NCI-H82 treated with DMSO at 0.1 percent for 48 hours (cell line): ENCODE measurements at regions not wholly inside any gene's neighbourhood (a gene's known extent, or its start where the extent isn't known, plus 50 kb on each side); places are given as distances from the start of the nearest gene placed in this dataset.
A peak's percentile ranks its signal among the peaks of the same experiment; 100 is the strongest.

Source experiments
- DNase-seq: peaks from one replicate; lab custom pipeline; 2025; ENCODE audit not compliant: unreplicated experiment; lab: John Stamatoyannopoulos, UW

DNA sequence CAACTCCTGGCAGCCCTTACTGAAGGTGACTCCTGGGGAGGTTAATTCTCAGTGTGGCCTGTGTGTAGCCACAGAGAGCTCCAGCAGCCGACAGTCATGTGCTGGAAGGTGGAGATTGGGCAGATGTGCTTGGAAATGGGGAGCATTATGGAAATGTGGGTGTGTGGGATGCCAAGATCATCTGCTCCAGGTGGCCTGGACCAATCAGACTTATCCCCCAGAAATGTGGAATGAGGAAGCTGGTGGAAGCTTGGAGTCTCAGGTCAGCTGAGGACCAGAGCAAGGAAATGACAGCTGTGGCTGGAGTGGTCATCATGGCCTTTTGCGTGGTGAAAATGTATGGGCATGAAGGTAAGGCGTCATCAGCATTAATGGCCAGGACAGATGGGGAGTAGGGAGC lies 234.0 kb downstream of the MIAT start:
- DNase-seq = no peak

DNA sequence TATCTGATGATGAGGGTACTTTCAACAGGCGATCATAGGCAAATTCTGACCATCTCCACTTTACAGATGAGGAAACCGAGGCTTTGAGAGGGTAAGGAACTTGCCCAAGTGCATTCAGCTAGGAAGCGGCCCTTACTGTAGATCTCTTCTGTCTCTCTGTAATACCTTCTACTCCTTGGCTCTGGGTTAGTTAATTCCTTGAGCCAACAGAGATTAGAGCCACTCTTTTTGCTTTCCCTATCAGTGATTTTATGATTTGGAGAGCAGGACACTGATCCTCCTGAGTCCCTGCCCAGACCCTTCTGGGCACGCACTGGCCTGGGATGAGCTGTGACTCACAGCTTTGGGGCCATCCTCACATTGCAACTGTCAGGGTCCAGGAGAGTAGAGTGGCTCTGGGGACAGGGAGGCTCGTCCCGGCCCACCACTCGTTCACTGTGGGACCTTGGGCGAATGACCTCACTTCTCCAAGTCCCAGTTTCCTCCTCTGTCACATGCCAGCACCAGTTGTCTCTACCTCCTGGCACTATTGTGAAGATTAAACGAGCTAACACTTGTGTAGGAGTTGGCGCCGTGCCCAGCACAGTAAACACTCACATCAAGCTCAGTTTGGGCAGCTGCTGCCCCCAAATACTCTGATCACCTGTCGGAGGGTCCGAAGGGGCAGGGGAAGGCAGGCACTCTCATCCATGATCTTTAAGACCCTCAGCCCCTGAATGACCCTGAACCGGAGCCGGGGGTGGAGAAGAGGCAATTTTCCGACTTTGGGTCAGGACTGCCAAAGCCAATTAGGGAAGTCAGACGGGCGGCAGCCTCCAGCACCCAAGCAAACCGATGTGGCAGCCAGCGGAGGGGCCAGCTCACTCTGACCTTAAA lies 235.0 kb downstream of the MIAT start:
- DNase-seq = no peak

DNA sequence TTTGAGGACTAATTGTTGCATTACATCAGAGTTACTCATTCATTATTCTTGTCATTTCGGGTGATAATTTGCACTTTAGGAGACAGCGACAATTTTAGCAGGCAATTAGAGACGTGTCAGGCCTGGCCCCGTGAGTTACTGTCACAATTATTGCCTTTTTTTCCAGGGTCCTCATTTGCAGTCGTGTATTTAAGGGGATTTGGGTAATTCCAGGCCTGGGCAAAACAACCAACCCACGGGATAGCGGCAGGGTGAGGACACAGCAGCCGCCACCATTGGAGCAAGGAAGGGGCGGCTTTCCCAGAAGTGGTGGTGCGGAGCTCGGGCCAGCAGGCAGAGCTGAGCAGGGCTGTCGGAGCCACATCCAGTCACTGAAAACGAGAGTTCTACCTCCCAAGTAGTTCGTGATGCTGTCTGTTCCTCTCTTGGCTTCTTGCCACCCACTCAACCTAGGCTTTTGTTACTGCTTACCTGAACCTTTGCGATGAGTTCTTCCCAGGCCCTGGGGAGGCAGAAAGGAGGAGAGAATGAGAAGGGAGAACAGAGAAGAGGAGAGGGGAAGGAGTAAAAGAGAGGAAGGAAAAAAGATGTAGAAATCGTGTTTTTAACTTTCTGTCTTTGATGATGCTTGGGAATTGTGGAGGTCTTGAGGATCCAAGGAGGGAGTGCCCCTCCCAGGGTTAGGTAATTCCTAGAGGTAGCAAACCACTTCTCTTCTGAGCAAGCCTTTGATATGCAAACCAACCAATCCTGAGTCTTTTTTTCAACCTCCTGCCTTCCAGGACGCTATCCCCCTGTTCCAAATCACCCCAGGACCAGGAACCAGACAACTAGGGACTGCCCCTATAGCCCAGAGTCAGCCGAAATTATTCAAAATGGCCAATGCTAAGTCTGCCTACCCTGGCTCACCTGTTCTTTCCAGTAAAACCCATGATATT lies 236.1 kb downstream of the MIAT start:
- DNase-seq = no peak

DNA sequence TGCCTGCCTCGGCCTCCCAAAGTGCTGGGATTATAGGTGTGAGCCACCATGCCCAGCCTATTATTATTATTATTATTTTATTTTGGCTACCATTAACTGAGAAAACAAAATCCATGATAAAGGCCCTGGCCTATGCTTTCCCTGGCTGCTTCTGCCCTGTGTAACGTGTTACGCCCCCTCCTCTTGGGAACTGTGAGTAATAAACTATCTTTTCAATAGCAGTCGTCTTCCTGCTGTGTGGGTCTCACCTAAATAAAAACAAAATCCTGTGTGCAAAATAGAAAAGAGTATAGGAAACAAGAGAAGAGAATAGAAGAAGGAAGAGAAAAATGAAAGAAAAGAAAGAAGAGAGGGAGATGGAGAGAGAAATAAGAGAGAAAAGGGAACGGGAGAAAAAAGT lies 237.0 kb downstream of the MIAT start:
- DNase-seq = no peak

DNA sequence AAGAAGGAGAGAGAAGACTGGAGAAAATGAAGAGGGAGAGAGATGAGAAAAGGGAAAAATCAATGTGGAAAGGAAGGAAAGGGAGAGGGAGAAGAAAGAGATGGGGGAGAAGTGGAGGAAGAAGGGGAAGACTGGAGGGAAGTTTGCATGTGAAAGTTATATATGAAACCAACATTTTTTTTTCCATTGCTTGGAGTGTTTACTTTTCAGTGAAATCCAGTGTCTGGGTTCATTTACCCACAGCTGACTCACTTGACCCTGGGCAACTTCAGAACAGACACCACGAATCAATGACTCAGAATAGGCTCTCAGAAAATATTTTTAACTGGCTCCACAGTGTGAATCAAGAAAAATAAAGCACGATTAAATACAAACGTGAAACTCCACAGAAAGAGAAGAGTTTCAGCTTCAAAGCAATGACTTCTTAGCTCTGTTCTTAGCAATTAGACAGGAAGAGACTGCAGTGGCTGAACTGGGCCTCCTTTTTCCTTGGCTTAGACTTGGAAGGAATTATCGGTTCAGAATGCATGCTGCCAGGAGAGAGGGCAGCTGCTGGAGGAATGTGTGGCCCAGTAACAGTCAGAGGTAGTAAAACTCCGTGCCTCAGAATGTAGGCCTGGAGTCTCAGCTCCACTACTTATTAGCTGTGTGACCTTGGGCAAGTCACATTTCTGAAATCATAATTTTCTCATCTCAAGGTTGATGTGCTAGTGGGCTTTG lies 237.5 kb downstream of the MIAT start:
- no peak for DNase-seq

DNA sequence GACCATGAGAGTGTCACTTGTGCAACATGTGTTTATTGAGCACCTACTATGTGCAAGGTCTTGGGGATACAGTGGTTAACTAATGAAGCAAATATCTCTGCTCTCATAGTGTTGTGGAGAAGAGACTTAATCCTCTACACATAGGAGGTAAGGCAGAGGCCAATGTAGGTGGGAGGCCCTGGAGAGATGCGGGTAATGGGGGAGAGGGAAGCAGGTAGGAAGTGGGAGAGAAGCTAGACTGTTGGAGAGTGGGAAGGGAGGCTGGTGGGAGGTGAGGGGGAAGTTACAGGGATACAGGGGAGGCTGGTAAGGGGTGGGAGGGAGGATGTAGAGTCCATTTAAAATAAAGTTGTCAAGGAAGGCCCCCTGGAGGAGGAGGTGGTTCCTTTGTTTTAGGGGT lies 240.0 kb downstream of the MIAT start:
- DNase-seq = no peak

DNA sequence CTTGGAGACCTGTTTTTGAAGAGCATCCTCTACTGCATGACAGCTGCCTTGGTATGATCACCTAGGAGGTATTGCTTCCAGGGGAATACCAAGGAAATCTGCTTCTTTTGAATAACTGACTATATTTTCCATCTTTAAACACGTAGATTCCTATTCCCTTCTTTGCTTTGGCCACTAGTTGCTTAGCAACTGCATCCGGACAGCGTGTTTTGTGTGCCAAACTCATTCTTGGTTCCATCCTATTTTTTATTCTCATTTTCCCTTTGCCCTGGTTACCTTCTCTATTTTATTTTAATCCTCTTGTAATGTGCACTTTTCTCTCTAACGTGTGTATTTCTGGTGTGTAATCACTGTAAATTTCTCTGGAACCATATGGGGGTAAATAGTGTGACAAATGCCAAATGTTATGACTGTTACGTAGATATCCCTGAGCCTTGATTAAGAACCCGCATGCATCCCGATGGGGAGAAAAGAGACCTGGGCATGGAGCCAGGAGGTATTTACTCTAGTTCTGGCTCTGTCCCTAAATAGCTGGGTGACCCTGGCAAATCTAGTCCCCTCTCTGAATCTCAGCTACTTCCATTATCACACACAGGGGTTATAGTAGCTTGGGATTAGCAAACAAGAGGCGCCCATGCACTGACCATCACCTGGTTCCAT lies 241.7 kb downstream of the MIAT start:
- DNase-seq = no peak

DNA sequence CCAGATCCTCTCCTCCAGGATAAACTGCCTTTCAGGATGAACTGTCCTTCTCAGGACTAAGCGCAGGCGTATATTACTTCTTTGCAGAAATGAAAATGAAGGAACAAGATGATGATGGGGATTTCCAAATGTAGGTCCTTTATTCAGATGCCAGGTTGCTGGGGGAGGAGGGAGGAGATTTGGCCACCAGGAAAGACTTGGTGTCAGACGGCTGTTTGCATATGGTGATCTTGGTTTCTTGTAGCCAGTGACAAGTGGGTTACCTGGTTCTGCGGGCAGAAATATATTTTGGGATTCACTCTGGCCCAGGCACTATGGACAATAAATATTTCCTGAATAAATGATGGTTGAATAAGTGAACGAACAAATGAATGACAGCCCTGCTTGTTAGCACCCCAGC lies 243.4 kb downstream of the MIAT start:
- DNase-seq = no peak

DNA sequence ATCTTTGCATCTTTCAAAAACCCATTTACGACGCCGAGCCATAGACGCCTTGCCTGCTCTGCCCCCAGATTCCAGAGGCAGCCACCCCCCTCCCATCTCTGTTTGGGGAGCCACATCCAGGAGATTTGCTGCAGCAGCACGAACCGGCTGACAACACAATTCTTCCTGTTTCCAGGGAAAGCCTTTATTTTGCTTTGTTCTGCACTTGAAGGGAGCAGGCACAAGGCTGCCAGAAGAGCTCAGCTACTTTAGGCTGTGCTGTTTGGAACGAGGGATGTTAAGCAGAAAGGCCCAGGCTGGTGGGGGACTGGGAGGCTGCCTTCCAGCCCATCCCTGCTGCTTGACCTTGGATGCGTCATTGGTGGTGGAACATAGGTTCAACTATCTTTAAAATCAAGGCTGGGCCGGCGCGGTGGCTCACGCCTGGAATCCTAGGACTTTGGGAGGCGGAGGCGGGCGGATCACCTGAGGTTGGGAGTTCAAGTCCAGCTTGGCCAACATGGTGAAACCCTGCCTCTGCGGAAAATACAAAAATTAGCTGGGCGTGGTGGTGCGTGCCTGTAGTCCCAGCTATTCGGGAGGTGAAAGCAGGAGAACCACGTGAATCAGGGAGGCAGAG lies 243.9 kb downstream of the MIAT start:
- no peak for DNase-seq

DNA sequence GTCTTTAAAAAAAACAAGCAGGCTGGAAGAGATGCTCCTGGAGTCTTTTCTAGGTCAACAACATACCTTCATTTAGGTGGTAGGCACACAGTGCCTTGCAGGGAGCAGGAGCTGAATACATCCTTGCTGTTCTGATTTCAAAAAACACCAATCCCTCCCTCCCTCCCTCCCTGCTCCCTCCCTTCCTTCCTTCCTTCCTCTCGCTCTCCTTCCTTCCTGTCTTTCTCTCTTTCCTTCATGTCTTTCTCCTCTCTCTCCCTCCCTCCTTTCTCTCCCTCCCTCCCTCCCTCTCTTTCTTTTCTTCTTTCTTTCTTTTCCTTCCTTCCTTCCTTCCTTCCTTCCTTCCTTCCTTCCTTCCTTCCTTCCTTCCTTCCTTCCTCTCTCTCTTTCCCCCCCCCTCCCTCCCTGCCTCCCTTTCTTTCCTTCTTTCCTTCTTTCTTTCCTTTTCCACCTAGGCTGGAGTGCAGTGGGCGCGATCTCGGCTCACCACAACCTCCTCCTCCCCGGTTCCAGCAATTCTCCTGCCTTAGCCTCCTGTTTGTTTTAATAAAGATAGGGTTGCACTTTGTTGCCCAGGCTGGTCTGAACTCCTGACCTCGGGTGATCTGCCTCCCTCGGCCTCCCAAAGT lies 245.1 kb downstream of the MIAT start:
- DNase-seq = no peak

DNA sequence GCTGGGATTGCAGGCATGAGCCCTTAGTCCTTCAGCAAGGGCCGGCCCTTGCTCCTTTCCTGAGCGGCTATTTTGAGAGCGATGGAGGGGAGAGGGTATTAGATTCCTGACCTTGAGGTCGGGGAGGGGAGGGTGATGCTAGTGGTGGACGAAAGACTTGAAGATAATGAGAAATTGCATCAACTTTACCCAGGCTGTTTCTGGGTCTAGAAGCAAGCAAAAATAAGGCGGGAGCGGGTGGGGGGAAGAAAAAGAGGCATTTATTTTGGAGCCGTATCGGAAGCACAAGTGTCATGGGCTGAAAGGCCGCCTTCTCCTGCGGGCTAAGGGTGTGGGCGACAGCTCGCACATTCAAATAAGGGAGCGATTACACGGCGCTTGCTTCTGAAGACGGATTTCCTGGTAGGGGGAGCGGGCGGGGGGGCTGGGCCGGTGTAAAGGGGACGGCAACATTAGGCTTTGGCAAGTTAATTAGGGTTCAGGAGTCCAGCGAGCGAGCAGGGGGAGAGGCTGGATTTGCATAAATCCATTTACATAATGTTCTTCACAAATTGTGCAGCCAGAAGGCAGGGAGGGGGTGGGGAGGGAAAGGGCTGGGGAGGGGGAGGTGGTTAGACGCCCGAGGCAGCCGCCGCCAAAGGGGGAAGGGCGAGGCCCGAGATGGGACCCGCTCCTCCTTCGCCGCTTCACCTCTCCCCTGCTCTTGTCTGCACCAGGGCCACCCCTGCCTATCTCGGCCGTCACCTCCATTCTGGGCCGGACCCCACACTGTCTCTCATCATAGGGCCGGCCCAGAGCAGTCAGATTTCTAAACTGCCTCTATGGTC lies 245.9 kb downstream of the MIAT start:
- peak; percentile 2 for DNase-seq

DNA sequence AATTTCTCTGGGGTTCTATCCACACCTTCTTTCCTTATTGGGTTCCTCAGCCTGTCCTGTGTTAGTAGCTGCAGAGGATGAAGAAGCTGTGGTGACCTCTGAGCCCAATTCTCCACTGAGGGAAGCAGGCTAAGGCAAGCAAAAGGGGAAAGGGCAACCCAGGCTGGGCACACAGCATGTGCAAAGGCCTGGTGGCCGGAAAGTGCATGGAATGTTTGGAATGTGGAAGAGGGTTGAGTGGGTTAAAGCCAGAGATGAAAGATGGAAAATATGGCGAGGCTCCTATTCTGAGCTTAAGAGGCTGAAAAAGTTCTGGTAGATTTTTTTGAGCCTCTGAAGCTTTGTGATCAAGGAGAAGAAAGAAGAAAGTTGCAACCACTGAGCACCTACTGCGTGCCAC lies 247.1 kb downstream of the MIAT start:
- no peak for DNase-seq

DNA sequence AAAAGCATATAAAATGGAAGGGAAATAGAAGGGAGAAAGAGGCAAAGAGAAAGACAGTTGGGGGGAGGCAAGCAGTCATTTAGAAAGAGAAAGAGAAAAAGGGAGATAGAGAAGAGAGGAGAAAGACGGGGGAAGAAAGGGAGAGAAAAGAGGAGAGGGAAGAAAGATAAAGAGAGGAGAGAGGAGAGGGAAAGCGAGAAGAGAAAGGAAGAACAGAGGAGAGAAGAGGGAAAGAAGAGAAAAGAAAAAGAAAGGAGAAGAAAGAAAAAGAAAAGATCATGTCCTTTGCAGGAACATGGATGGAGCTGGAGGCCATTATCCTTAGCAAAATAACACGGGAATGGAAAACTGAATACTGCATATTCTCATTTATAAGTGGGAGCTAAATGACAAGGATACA lies 247.7 kb downstream of the MIAT start:
- no peak for DNase-seq

DNA sequence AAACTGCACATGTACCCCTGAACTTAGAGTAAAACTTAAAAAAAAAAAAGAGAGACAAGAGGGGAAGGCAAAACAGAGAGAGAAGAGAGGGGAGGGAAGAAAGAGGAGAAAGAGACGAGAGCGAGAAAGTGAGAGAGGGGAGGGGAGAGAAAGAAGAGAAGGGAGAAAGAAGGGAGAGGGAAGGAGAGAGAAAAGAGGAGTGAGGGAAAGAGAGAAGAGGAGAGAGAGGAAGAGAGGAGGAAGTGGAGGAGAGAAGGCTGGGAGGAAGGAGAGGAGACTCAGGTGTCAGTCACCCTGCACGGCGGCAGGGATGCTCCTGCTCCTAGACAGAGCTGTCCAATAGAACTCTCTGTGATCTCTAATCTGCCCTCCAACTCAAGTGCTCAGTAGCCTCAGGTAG lies 248.3 kb downstream of the MIAT start:
- DNase-seq = no peak

DNA sequence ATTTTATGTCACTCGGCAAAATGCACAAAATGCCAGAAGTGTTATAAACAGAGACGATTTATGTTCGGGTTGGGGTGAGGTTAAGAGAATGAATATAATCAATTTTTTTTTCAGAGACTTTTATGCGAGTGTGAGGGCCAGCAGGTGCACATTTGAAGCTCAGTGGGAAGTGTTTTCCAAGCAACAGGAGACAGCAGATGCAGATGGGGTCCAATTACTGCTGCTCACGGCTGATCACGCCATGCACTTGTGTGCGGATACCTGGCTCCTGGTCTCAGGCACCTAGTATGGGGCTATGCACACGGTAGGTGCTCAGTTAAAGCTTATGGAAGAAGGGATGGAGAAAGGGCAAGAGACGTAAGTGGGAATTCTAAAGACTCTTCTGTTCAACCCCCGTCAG lies 249.1 kb downstream of the MIAT start:
- no peak for DNase-seq

DNA sequence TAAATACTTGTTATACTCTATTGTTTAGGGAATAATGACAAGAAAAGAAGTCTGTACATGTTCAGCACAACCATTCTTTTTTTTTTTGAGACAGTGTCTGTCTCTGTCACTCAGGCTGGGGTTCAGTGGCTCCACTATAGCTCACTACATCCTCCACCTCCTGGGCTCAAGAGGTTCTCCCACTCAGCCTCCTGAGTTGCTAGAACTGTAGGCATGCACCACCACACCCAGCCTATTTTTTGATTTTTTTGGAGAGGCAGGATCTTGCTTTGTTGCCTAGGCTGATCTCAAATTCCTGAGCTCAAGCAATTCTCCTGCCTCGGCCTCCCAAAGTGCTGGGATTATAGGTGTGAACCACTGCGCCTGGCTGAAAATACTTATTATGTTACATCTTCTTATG lies 250.0 kb downstream of the MIAT start:
- no peak for DNase-seq

DNA sequence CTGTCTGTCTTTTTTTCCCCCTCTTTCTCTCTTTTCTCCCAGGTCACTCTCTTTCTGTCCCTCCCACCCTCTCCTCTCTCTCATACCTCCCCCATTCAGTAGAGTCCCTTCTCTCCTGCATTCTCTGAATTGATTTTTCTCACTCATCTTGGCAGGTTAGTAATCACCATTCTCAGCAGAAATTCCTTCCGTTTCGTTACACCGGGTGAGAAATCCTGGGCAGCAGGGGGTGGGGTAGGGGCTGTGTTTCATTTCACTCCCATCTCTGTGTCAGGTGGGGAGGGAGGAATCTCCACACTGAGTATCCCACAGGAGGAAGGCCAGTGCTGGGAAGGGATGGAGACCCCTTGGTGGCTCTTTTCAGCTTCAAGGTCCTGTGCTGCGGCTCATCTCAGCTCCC lies 253.5 kb downstream of the MIAT start:
- no peak for DNase-seq

DNA sequence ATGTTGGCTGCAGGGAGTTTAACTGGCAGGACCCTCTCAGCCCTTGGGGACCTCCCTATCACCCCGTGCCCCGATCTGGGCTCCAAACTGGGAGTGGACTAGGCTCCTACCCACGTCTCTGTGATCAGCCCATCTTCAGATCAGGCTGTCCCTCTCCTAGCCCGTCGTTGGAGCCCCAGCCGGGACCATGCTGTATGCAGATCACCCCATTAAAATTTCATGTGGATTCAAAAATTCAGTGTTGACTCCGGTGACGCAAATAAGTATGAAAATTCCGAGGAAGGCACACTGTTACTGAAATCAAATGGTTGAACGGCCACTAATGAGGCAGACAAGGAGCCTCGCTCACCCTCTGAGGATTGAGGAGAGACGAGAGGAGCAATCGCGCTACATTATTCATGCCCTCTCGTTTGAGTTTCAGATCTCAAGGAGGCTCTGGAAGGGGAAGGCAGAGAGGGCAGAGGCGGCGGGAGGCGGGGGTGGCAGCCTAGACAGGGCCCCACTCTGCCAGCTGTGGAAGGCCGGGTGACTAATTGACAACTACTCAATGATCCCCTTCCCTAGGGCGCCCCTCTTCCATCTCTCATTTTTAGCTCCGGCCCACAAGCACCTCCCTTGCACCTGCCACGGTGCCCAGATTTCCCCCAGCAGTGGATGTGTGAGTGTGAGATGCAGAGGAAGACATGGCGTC lies 255.4 kb downstream of the MIAT start:
- no peak for DNase-seq
